ENCODE measurements at regions not wholly inside any gene's neighbourhood (a gene's known extent, or its start where the extent isn't known, plus 50 kb on each side); places are given as distances from the start of the nearest gene placed in this dataset.
A peak's percentile ranks its signal among the peaks of the same experiment; 100 is the strongest.

GRCh38 chr5:67417839-67418238 is 221.2 kb upstream of the CD180 start:
- no peak for DNase-seq (ENCODE audit: low read depth)
- TF ChIP-seq, protein P1, sequence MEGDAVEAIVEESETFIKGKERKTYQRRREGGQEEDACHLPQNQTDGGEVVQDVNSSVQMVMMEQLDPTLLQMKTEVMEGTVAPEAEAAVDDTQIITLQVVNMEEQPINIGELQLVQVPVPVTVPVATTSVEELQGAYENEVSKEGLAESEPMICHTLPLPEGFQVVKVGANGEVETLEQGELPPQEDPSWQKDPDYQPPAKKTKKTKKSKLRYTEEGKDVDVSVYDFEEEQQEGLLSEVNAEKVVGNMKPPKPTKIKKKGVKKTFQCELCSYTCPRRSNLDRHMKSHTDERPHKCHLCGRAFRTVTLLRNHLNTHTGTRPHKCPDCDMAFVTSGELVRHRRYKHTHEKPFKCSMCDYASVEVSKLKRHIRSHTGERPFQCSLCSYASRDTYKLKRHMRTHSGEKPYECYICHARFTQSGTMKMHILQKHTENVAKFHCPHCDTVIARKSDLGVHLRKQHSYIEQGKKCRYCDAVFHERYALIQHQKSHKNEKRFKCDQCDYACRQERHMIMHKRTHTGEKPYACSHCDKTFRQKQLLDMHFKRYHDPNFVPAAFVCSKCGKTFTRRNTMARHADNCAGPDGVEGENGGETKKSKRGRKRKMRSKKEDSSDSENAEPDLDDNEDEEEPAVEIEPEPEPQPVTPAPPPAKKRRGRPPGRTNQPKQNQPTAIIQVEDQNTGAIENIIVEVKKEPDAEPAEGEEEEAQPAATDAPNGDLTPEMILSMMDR (IDR thresholded peaks at IDR 0.05; ENCODE audit: low read length, missing control alignments), result no peak
- H3K4me3 ChIP-seq (replicated peaks; ENCODE audit: low read depth, low read length), result no peak overlapping the region

GRCh38 chr5:67416986-67417385 is 220.4 kb upstream of the CD180 start:
- TF ChIP-seq, protein P1 (IDR thresholded peaks at IDR 0.05; ENCODE audit: low read length, missing control alignments), result no peak
- no peak for DNase-seq (ENCODE audit: low read depth)
- no peak overlapping the region for H3K4me3 ChIP-seq (replicated peaks; ENCODE audit: low read depth, low read length)

- TF ChIP-seq, protein P1 (IDR thresholded peaks at IDR 0.05; ENCODE audit: low read length, missing control alignments), result no peak
- no peak overlapping the region for H3K4me3 ChIP-seq (replicated peaks; ENCODE audit: low read depth, low read length)
- DNase-seq (ENCODE audit: low read depth), result no peak
These were observed 219.7 kb upstream of the CD180 start for GRCh38 chr5:67416133-67416937.

DNA sequence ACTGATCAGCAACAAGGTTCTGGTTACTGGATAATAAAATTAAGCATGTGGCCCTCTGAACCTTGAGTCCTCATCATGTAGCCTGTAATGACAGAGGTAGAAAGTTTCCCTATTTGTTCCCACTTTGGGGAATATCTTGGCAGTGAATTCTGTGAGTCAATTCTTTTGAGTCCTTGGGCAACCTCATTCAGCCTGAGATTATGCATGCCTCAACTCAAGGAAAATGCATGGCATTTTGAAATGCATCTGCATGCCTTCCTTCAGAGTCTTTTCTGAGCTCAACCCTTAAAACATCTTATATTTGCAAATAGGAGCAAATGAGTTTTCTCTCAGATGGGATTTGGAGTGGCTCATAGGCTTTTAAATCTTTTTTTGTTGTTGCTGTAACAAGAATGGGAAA is 218.1 kb upstream of the CD180 start:
- TF ChIP-seq, protein P1 (IDR thresholded peaks at IDR 0.05; ENCODE audit: low read length, missing control alignments), result no peak
- no peak overlapping the region for H3K4me3 ChIP-seq (replicated peaks; ENCODE audit: low read depth, low read length)
- peak; percentile 64 for DNase-seq (ENCODE audit: low read depth)

DNA sequence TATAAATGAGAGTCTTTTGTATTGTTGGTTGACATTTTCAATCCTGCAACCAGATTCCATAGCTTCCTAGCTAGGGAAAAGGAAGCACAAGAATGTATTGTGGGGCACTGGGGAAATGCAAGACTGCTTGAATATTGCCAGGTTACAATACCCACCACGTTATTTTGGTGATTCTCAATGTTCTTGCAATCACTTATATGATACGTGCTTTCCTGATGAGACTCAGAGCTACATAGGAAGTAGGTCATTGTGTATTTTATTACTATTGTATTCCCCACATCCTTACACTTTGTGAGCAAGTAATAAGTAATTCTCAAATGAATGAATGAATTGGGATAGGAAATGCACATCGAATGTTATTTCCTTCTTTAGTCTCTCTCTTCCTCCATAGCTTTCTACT is 217.1 kb upstream of the CD180 start:
- TF ChIP-seq, protein P1 (IDR thresholded peaks at IDR 0.05; ENCODE audit: low read length, missing control alignments), result no peak
- no peak overlapping the region for H3K4me3 ChIP-seq (replicated peaks; ENCODE audit: low read depth, low read length)
- no peak for DNase-seq (ENCODE audit: low read depth)

GRCh38 chr5:67409126-67409777 is 212.7 kb upstream of the CD180 start:
- DNase-seq (ENCODE audit: low read depth), result no peak
- H3K4me3 ChIP-seq (replicated peaks; ENCODE audit: low read depth, low read length), result no peak overlapping the region
- TF ChIP-seq, protein P1 (IDR thresholded peaks at IDR 0.05; ENCODE audit: low read length, missing control alignments), result no peak
